ENCODE measurements at regions not wholly inside any gene's neighbourhood (a gene's known extent, or its start where the extent isn't known, plus 50 kb on each side); places are given as distances from the start of the nearest gene placed in this dataset.

GRCh38 chr7:41869091-41869490, 166.2 kb upstream of the INHBA start:
- ATAC-seq: no peak
- Histone ChIP-seq H3K4me2 (ENCODE audit: low read length) (no peak overlapping the region), H3K4me1 (ENCODE audit: control insufficient read depth in 1 of 2, insufficient read depth in 2 of 2, low read length in 2 of 2) (no peaks in the 10 kb centered on the region), H3K9ac (ENCODE audit: low read length) (no peak overlapping the region), H3K9me3 (ENCODE audit: control insufficient read depth in 1 of 2, insufficient read depth in 1 of 2, low read depth in 1 of 2, low read length in 2 of 2) (no peaks in the 10 kb centered on the region; a peak in 1 of 4 replicates), H3K27me3 (ENCODE audit: insufficient read depth, low read length) (0 out of 2 replicates have a peak, but pooled peaks cover 3% of the 10 kb centered on the region), H4K20me1 (ENCODE audit: insufficient read depth) (no peaks in the 10 kb centered on the region), H3K79me2 (ENCODE audit: insufficient read depth, low read length) (no peaks in the 10 kb centered on the region), H3K9me2 (ENCODE audit: insufficient read depth) (no peaks in the 10 kb centered on the region), H3K36me3 (ENCODE audit: control insufficient read depth in 1 of 2, insufficient read depth in 2 of 2, low read length in 2 of 2) (no peaks in the 10 kb centered on the region), H3K4me3 (replicated peaks in 1 of 2; ENCODE audit: low read depth in 1 of 2, low read length in 2 of 2) (no peak overlapping the region), H3K27ac (ENCODE audit: low read depth, low read length) (no peak overlapping the region), H2AFZ (ENCODE audit: low read depth, low read length, poor library complexity, severe bottlenecking) (no peak overlapping the region)
- ChIA-PET CTCF (no interaction called here), RAD21 (ENCODE audit: low non-redundant PET in 1 of 2, low total read pairs in 2 of 2, uncharacterized antibody in 2 of 2, unreplicated experiment in 2 of 2) (no interaction called here), POLR2A (no interaction called here)
- intact Hi-C loops (cut with micrococcal nuclease): no loop called here
- no peak for DNase-seq (ENCODE audit: low read depth, low spot score)
- no peak for TF ChIP-seq ZBTB33 (IDR thresholded peaks at IDR 0.05; ENCODE audit: extremely low read depth, insufficient replicate concordance, low read length)
- no peak for TF ChIP-seq ELF1 (IDR thresholded peaks at IDR 0.05; ENCODE audit: borderline replicate concordance, low read depth)
- TF ChIP-seq MAX (IDR thresholded peaks at IDR 0.05): no peak
- TF ChIP-seq SP1 (IDR thresholded peaks at IDR 0.05; ENCODE audit: low read depth): no peak
- no TSS peak for BruUV-seq (replicated peaks)

- Histone ChIP-seq H2AFZ (ENCODE audit: low read depth, low read length, poor library complexity, severe bottlenecking) (no peak overlapping the region), H3K9ac (ENCODE audit: low read length) (no peak overlapping the region), H3K9me2 (ENCODE audit: insufficient read depth) (no peaks in the 10 kb centered on the region), H3K79me2 (ENCODE audit: insufficient read depth, low read length) (no peaks in the 10 kb centered on the region), H3K4me2 (ENCODE audit: low read length) (no peak overlapping the region), H3K27me3 (ENCODE audit: insufficient read depth, low read length) (no peaks in the 10 kb centered on the region), H3K4me1 (ENCODE audit: control insufficient read depth in 1 of 2, insufficient read depth in 2 of 2, low read length in 2 of 2) (no peaks in the 10 kb centered on the region), H4K20me1 (ENCODE audit: insufficient read depth) (no peaks in the 10 kb centered on the region), H3K36me3 (ENCODE audit: control insufficient read depth in 1 of 2, insufficient read depth in 2 of 2, low read length in 2 of 2) (no peaks in the 10 kb centered on the region), H3K4me3 (replicated peaks in 1 of 2; ENCODE audit: low read depth in 1 of 2, low read length in 2 of 2) (no peak overlapping the region), H3K27ac (ENCODE audit: low read depth, low read length) (no peak overlapping the region), H3K9me3 (ENCODE audit: control insufficient read depth in 1 of 2, insufficient read depth in 1 of 2, low read depth in 1 of 2, low read length in 2 of 2) (no peaks in the 10 kb centered on the region; a peak in 1 of 4 replicates)
- CTCF ChIA-PET: no interaction called here
- ATAC-seq: no peak
- POLR2A ChIA-PET: no interaction called here
- RAD21 ChIA-PET (ENCODE audit: low non-redundant PET in 1 of 2, low total read pairs in 2 of 2, uncharacterized antibody in 2 of 2, unreplicated experiment in 2 of 2): no interaction called here
- intact Hi-C loops (cut with micrococcal nuclease): no loop called here
- no TSS peak for BruUV-seq (replicated peaks)
- DNase-seq (ENCODE audit: low read depth, low spot score): no peak
- no peak for TF ChIP-seq CBX3 (IDR thresholded peaks at IDR 0.05; ENCODE audit: low read depth)
- no peak for TF ChIP-seq TCF7L2 (IDR thresholded peaks at IDR 0.05; ENCODE audit: borderline replicate concordance, extremely low read depth, insufficient read depth, insufficient read length)
- no peak for TF ChIP-seq ZFX (IDR thresholded peaks at IDR 0.05)
- no peak for TF ChIP-seq ELF1 (IDR thresholded peaks at IDR 0.05; ENCODE audit: borderline replicate concordance, low read depth)
- TF ChIP-seq FOSL1 (IDR thresholded peaks at IDR 0.05; ENCODE audit: low read depth): no peak
- no peak for TF ChIP-seq EGR1 (IDR thresholded peaks at IDR 0.05; ENCODE audit: low read depth)
- no peak for TF ChIP-seq REST (IDR thresholded peaks at IDR 0.05; ENCODE audit: low read depth)
- no peak for TF ChIP-seq JUND (IDR thresholded peaks at IDR 0.05)
- TF ChIP-seq SRF (IDR thresholded peaks at IDR 0.05; ENCODE audit: low read depth): no peak
- no peak for TF ChIP-seq EZH2phosphoT487 (IDR thresholded peaks at IDR 0.05; ENCODE audit: borderline replicate concordance)
- no peak for TF ChIP-seq POLR2A (IDR thresholded peaks at IDR 0.05; ENCODE audit: borderline replicate concordance, extremely low read depth, insufficient read depth, insufficient read length)
- no peak for TF ChIP-seq MAX (IDR thresholded peaks at IDR 0.05)
These were observed 164.9 kb upstream of the INHBA start for GRCh38 chr7:41867639-41868280.
